Endothelial cell of umbilical vein (primary cell): ENCODE measurements at regions not wholly inside any gene's neighbourhood (a gene's known extent, or its start where the extent isn't known, plus 50 kb on each side); places are given as distances from the start of the nearest gene placed in this dataset.

Source experiments
- EZH2 ChIP-seq: IDR thresholded peaks from 2 replicates; pipeline ENCODE4 v1.6.1; 2012; ENCODE audit warnings: borderline replicate concordance, low read depth, mild to moderate bottlenecking, moderate library complexity, low read length, inconsistent platforms; ENCODE audit not compliant: severe bottlenecking
- POLR2AphosphoS5 ChIP-seq: IDR thresholded peaks from 2 replicates; pipeline ENCODE4 v1.6.1; 2012; ENCODE audit warnings: low read depth, mild to moderate bottlenecking, control low read depth, low read length, moderate library complexity; ENCODE audit not compliant: insufficient read depth
- TF ChIP-seq, protein P1 (sequence below), 2 donors: IDR thresholded peaks; 1 replicate in 1 of 2; 2 replicates in 1 of 2; pipeline ENCODE4 v1.5.1; 2011; ENCODE audit warnings: low read length in 2 of 2, mild to moderate bottlenecking in 2 of 2, moderate library complexity in 2 of 2, control low read depth in 1 of 2, inconsistent platforms in 1 of 2, low read depth in 1 of 2; ENCODE audit not compliant: insufficient read depth in 1 of 2; ENCODE audit errors: extremely low read depth in 1 of 2

DNA sequence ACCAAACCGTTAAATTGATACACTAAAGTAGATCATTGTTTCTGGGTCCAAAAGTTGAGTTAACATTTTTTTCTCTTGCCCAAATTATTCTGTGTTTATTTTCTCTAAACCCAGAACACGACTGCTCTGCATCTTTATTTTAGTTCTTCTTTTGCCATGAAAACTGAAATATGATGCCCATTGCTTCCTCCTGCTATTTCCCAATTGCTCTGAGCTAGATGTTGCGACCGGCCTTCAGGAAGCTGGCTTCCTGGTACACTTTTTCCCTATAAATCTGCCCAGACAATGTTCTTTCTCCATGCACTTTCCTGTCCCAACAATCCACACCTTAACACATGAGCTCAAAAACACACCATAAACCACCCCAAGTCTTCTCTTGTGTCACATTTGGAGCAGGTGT lies 501.4 kb downstream of the FBXO15 start:
- TF ChIP-seq, protein P1, sequence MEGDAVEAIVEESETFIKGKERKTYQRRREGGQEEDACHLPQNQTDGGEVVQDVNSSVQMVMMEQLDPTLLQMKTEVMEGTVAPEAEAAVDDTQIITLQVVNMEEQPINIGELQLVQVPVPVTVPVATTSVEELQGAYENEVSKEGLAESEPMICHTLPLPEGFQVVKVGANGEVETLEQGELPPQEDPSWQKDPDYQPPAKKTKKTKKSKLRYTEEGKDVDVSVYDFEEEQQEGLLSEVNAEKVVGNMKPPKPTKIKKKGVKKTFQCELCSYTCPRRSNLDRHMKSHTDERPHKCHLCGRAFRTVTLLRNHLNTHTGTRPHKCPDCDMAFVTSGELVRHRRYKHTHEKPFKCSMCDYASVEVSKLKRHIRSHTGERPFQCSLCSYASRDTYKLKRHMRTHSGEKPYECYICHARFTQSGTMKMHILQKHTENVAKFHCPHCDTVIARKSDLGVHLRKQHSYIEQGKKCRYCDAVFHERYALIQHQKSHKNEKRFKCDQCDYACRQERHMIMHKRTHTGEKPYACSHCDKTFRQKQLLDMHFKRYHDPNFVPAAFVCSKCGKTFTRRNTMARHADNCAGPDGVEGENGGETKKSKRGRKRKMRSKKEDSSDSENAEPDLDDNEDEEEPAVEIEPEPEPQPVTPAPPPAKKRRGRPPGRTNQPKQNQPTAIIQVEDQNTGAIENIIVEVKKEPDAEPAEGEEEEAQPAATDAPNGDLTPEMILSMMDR (IDR thresholded peaks at IDR 0.05; ENCODE audit: extremely low read depth in 1 of 2, insufficient read depth in 1 of 2, low read depth in 1 of 2, low read length in 2 of 2), result no peak
- TF ChIP-seq POLR2AphosphoS5 (no peak), EZH2 (no peak)
